BJ (cell line): ENCODE measurements at regions not wholly inside any gene's neighbourhood (a gene's known extent, or its start where the extent isn't known, plus 50 kb on each side); places are given as distances from the start of the nearest gene placed in this dataset.

Experiments used
- CTCF ChIA-PET: fragments of 350-600 bp; formaldehyde crosslinking; extraction: SDS; loops from one replicate; lab custom pipeline; 2021; ENCODE audit warnings: antibody characterized with exemption, inconsistent platforms; lab: Yijun Ruan, JAX
- POLR2A ChIA-PET: fragments of 300-600 bp; sonication (Branson Sonifier 250); formaldehyde crosslinking; extraction: SDS; loops from one replicate; lab custom pipeline; 2021; ENCODE audit warnings: antibody characterized with exemption; lab: Charles Lee
- DNase-seq: peaks from one replicate; pipeline ENCODE4 v3.0.0-alpha.2; 2011; ENCODE audit warnings: low read depth
- H3K27me3 ChIP-seq: 2 replicates; pipeline ENCODE4 v1.6.0; 2011; ENCODE audit warnings: low read length; ENCODE audit not compliant: control insufficient read depth, insufficient read depth
- H3K36me3 ChIP-seq: 2 replicates; pipeline ENCODE4 v1.5.1; 2011; ENCODE audit warnings: low read length; ENCODE audit not compliant: control insufficient read depth, insufficient read depth
- H3K4me3 ChIP-seq: 2 replicates; pipeline ENCODE4 v1.5.1; 2011; ENCODE audit warnings: low read depth, mild to moderate bottlenecking, control low read depth, low read length
- TF ChIP-seq, protein P1 (sequence below): IDR thresholded peaks from 2 replicates; pipeline ENCODE4 v1.5.1; 2011; ENCODE audit warnings: low read depth, mild to moderate bottlenecking, control low read depth, inconsistent platforms, low read length, moderate library complexity; ENCODE audit not compliant: insufficient read depth

DNA sequence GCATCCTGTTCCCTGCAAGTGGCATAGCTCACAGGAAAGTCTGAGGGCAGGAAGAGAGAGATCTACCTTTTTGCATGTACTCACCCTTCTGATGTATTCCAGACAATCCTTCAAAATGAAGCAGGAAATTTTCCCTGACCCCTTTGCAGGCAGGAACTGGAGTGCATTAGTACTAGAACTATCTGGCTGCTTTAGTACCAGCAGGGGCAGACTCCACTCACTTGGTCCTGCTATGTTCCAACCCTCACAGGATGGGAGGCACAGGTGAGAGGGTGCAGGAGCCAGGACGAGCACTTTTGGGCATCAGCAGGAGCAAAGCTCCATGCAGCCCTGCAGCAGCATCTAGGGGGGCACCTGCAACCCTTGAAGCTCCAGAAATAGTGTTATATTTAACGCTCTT is 116.3 kb upstream of the IGF1 start:
- no peaks in the 10 kb centered on the region for H3K36me3 ChIP-seq
- POLR2A ChIA-PET = no interaction called here
- TF ChIP-seq, protein P1, sequence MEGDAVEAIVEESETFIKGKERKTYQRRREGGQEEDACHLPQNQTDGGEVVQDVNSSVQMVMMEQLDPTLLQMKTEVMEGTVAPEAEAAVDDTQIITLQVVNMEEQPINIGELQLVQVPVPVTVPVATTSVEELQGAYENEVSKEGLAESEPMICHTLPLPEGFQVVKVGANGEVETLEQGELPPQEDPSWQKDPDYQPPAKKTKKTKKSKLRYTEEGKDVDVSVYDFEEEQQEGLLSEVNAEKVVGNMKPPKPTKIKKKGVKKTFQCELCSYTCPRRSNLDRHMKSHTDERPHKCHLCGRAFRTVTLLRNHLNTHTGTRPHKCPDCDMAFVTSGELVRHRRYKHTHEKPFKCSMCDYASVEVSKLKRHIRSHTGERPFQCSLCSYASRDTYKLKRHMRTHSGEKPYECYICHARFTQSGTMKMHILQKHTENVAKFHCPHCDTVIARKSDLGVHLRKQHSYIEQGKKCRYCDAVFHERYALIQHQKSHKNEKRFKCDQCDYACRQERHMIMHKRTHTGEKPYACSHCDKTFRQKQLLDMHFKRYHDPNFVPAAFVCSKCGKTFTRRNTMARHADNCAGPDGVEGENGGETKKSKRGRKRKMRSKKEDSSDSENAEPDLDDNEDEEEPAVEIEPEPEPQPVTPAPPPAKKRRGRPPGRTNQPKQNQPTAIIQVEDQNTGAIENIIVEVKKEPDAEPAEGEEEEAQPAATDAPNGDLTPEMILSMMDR = no peak
- DNase-seq = no peak
- no peaks in the 10 kb centered on the region for H3K27me3 ChIP-seq
- CTCF ChIA-PET = no interaction called here
- no peak overlapping the region for H3K4me3 ChIP-seq

DNA sequence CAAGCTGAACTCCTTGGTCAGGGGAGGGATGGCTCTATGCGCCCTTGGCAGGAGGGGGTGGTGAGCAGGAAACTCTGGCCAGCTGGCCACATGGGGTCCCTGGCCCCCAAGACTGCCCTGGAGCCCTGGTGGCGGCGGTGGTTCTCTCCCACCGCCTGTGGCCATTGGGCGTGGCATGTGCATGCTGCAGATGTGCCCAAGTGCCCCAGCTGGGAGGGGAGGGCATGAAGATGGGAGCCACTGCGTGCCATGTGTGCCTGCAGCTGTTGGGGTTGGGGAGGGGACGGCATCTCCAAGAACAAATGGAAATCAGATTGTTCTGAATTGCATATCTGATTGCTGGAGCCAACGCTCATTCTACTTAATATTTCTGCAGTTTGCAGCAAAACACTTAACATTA is 115.7 kb upstream of the IGF1 start:
- DNase-seq = no peak
- Histone ChIP-seq H3K27me3 (no peaks in the 10 kb centered on the region), H3K36me3 (no peaks in the 10 kb centered on the region), H3K4me3 (no peak overlapping the region)
- POLR2A ChIA-PET = no interaction called here
- TF ChIP-seq, protein P1 = no peak
- CTCF ChIA-PET = interaction anchor here (1.2 to 1.4 kb wide), 2 partner anchors 27 to 144 kb away, joined by 3 read pairs; no protein-coding TSS in a partner anchor

DNA sequence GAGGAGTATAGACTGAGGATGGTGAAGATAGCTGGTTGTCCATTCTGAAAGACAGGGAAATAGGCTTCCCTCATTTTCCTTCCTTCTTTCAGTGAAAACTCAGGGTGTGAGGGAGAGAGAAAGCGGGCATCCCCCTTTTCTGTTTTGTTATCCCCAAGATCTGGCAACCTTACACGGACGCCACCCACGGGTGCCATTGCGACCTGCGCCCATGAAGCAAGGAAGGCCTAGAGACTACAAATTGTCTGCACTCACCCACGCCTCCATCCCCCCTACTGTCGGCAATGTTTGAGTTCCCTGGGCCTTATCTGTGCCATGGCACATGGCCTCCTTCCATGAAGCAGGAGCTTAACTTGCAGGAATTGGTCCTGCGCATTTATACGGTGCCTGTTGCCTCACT is 115.0 kb upstream of the IGF1 start:
- ChIA-PET CTCF (interaction anchor here (1.2 to 1.4 kb wide), 2 partner anchors 28 to 145 kb away, joined by 3 read pairs; no protein-coding TSS in a partner anchor), POLR2A (no interaction called here)
- no peaks in the 10 kb centered on the region for H3K36me3 ChIP-seq
- no peak overlapping the region for H3K4me3 ChIP-seq
- TF ChIP-seq, protein P1 = no peak
- no peaks in the 10 kb centered on the region for H3K27me3 ChIP-seq
- DNase-seq = no peak

DNA sequence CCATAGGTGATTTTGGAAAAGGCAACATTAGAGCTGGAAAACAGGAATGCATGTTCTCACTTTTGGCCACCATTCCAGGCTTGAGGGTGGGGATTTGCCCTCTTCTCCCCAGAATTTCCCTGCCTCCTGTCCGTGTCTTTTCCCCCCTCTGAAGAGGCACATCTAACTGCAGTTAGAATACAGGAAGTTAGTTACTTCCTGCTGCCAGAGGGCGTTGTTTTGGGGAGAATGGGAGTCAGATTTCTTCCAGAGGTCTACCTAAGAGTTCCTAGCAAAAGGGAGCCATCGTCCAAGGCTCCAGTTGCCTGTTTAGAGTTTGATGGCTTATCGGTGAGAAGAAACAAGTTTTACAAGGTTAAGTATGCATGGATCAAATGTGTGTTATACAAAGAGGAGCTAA is 112.8 kb upstream of the IGF1 start:
- H3K4me3 ChIP-seq = no peak overlapping the region
- CTCF ChIA-PET = interaction anchor here (1.7 kb wide), 1 partner anchor 8 kb away, joined by 3 read pairs; no protein-coding TSS in a partner anchor
- POLR2A ChIA-PET = no interaction called here

DNA sequence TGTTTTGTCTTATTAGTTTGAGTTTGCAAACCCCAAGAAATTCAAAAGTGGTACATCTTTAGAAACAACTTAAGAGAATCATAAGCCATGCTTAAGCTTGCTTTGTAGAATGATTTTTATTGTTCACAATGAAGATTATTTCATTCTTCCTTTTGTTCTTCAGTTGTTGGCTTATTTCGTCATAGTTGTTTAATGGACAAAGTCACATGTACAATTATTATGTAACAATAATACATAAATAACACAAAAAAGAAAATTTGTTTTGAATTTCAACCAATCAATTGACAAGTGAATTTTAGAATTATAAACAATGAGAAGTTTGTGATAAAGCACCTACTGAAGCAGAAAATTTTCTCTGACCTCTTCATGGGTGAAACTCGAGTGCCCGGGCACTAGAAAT is 111.8 kb upstream of the IGF1 start:
- Histone ChIP-seq H3K27me3 (no peaks in the 10 kb centered on the region), H3K4me3 (no peak overlapping the region), H3K36me3 (no peaks in the 10 kb centered on the region)
- ChIA-PET POLR2A (no interaction called here), CTCF (interaction anchor here (1.5 to 1.7 kb wide), 2 partner anchors 9 to 67 kb away, joined by 3 read pairs; no protein-coding TSS in a partner anchor)
- no peak for DNase-seq
- TF ChIP-seq, protein P1 = no peak

More for the DNA sequence above, 112.8 kb upstream of the IGF1 start:
- TF ChIP-seq, protein P1 = no peak
- H3K27me3 ChIP-seq = no peaks in the 10 kb centered on the region
- DNase-seq = no peak
- no peaks in the 10 kb centered on the region for H3K36me3 ChIP-seq
